ENCODE measurements at regions not wholly inside any gene's neighbourhood (a gene's known extent, or its start where the extent isn't known, plus 50 kb on each side); places are given as distances from the start of the nearest gene placed in this dataset.
A peak's percentile ranks its signal among the peaks of the same experiment; 100 is the strongest.

DNA sequence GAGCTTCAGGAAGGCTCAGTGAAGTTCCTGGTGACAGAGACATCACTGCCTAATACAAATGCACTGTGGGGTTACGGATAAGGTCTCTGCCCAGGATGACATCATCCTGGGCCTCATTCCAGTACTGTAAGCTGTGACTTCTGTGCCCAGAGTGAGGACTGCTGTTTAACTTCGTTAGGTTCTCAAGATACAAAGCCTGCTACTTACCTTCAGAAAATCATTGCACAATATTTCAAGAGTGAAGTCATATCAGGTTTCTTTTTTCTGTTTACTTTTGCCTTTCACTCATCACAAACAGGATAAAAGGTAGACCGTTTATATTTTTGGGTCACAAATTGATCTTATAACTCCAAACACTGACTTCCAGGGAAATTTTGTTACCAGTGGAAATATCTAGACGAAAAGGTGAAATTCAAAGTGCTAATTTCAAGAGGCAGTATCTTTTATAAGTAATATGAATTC, 241.2 kb downstream of the PIK3R1 start:
- TF ChIP-seq, protein P1, sequence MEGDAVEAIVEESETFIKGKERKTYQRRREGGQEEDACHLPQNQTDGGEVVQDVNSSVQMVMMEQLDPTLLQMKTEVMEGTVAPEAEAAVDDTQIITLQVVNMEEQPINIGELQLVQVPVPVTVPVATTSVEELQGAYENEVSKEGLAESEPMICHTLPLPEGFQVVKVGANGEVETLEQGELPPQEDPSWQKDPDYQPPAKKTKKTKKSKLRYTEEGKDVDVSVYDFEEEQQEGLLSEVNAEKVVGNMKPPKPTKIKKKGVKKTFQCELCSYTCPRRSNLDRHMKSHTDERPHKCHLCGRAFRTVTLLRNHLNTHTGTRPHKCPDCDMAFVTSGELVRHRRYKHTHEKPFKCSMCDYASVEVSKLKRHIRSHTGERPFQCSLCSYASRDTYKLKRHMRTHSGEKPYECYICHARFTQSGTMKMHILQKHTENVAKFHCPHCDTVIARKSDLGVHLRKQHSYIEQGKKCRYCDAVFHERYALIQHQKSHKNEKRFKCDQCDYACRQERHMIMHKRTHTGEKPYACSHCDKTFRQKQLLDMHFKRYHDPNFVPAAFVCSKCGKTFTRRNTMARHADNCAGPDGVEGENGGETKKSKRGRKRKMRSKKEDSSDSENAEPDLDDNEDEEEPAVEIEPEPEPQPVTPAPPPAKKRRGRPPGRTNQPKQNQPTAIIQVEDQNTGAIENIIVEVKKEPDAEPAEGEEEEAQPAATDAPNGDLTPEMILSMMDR (IDR thresholded peaks at IDR 0.05; ENCODE audit: control extremely low read depth, extremely low read depth) = no peak
- no peak overlapping the region for H3K9ac ChIP-seq (ENCODE audit: insufficient read depth in 1 of 2, low read length in 2 of 2)
- H3K27me3 ChIP-seq (ENCODE audit: control insufficient read depth in 3 of 3, insufficient read depth in 3 of 3, low read length in 2 of 3) = no peaks in the 10 kb centered on the region
- DNase-seq (peak; percentile 36 to 87 (median 73)), ATAC-seq (ENCODE audit: insufficient read depth, low FRiP score) (peak; percentile 82)
- no peak overlapping the region for H3K4me3 ChIP-seq
- H3K4me1 ChIP-seq (ENCODE audit: control insufficient read depth in 5 of 5, insufficient read depth in 5 of 5, low read length in 5 of 5) = peaks cover 0 to 12% (median 3%) of the 10 kb centered on the region in 5 donors
- 35 to 60% methylated on average over 4 of the region's 4 CpGs for WGBS, 2 donors
- H3K27ac ChIP-seq (ENCODE audit: low read depth in 1 of 2, low read length in 1 of 2) = peak overlapping the region in 1 of 2 donors; percentile 66
- peaks cover 0 to 4% (median 0%) of the 10 kb centered on the region in 4 donors for H3K9me3 ChIP-seq (ENCODE audit: control insufficient read depth in 4 of 4, insufficient read depth in 3 of 4, low read length in 3 of 4)
- H3K36me3 ChIP-seq (ENCODE audit: control insufficient read depth in 4 of 4, insufficient read depth in 4 of 4, low read length in 4 of 4) = no peaks in the 10 kb centered on the region

DNA sequence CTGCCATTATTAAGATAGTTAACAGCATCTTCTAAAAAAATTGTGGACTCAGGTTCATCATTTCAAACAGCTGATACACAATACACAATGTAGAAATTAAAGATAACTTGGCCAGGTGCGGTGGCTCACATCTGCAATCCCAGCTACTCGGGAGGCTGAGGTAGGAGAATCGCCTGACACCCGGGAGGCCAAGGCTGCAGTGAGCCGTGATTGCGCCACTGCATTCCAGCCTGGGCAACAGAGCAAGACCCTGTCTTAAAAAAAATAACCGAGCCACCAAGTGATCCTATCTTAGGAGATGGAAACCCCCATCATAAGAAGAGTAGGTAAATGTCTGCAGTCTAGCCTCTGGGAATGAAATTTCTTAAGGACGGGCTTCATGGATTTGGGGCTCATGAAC, 241.7 kb downstream of the PIK3R1 start:
- Histone ChIP-seq H3K9me3 (ENCODE audit: control insufficient read depth in 4 of 4, insufficient read depth in 3 of 4, low read length in 3 of 4) (peaks cover 0 to 4% (median 0%) of the 10 kb centered on the region in 4 donors), H3K4me3 (no peak overlapping the region), H3K27ac (ENCODE audit: low read depth in 1 of 2, low read length in 1 of 2) (no peak overlapping the region), H3K27me3 (ENCODE audit: control insufficient read depth in 3 of 3, insufficient read depth in 3 of 3, low read length in 2 of 3) (no peaks in the 10 kb centered on the region), H3K36me3 (ENCODE audit: control insufficient read depth in 4 of 4, insufficient read depth in 4 of 4, low read length in 4 of 4) (no peaks in the 10 kb centered on the region), H3K4me1 (ENCODE audit: control insufficient read depth in 5 of 5, insufficient read depth in 5 of 5, low read length in 5 of 5) (peaks cover 0 to 12% (median 3%) of the 10 kb centered on the region in 5 donors), H3K9ac (ENCODE audit: insufficient read depth in 1 of 2, low read length in 2 of 2) (no peak overlapping the region)
- DNase-seq (no peak), ATAC-seq (ENCODE audit: insufficient read depth, low FRiP score) (no peak)
- 92 to 95% methylated on average over 8 of the region's 8 CpGs for WGBS, 2 donors
- TF ChIP-seq, protein P1 (IDR thresholded peaks at IDR 0.05; ENCODE audit: control extremely low read depth, extremely low read depth) = no peak

DNA sequence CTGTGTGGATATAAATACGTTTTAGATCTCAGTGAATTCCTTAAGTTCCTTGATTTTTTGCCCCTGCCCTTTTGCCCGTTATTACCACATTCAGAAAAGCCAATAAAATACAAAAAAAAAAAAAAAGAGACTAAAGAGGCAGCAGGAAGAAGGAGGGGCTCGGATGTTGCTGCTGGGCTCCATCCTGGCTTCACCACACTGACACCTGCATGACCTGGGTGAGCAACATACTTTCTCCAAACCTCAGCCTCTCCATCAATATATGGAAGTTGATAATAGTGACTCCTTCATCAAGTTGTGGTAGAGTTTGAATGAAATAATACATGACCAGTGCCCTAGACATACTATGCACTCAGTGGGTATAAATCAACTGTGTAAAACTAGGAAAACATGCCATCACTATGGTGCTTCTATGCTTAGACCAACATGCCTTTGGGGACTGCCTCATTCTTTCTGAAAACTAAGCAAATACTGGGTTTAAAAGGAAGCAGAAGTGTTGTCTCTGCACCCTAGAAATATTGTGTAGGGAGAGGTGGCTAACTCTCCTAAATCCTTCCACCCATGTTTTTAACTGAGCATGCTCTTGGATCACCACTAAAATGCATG, 243.0 kb downstream of the PIK3R1 start:
- WGBS, 2 donors = 59 to 68% methylated on average over 3 of the region's 3 CpGs
- no peaks in the 10 kb centered on the region for H3K36me3 ChIP-seq (ENCODE audit: control insufficient read depth in 4 of 4, insufficient read depth in 4 of 4, low read length in 4 of 4)
- TF ChIP-seq, protein P1 (IDR thresholded peaks at IDR 0.05; ENCODE audit: control extremely low read depth, extremely low read depth) = no peak

More for the DNA sequence above, 243.0 kb downstream of the PIK3R1 start:
- Histone ChIP-seq H3K9me3 (ENCODE audit: control insufficient read depth in 4 of 4, insufficient read depth in 3 of 4, low read length in 3 of 4) (peaks cover 0 to 4% (median 0%) of the 10 kb centered on the region in 4 donors), H3K27me3 (ENCODE audit: control insufficient read depth in 3 of 3, insufficient read depth in 3 of 3, low read length in 2 of 3) (no peaks in the 10 kb centered on the region), H3K9ac (ENCODE audit: insufficient read depth in 1 of 2, low read length in 2 of 2) (no peak overlapping the region), H3K4me1 (ENCODE audit: control insufficient read depth in 5 of 5, insufficient read depth in 5 of 5, low read length in 5 of 5) (peaks cover 0 to 12% (median 3%) of the 10 kb centered on the region in 5 donors), H3K4me3 (no peak overlapping the region), H3K27ac (ENCODE audit: low read depth in 1 of 2, low read length in 1 of 2) (no peak overlapping the region)
- ATAC-seq (ENCODE audit: insufficient read depth, low FRiP score) (no peak), DNase-seq (no peak)

Data from lung (tissue), 11 donors.